Left cardiac atrium (tissue), 4 donors: ENCODE measurements at regions not wholly inside any gene's neighbourhood (a gene's known extent, or its start where the extent isn't known, plus 50 kb on each side); places are given as distances from the start of the nearest gene placed in this dataset.

ENCODE experiments used
- ATAC-seq, 2 donors: fragments of 200-7000 bp; cut with Tn5 transposase; one replicate each; pipeline ENCODE4 v1.9.1; 2020; ENCODE audit warnings: mild to moderate bottlenecking in 2 of 2, moderate library complexity in 2 of 2
- DNase-seq: peaks from one replicate; pipeline ENCODE4 v3.0.0-alpha.2; 2020
- intact Hi-C, 2 donors: fragments of 100-400 bp; cut with DNase I; formaldehyde crosslinking; loops; one replicate each; pipeline versions ENCODE4 v1.14.1 to v1.15.1; 2022 to 2023
- donor health status: DM: no; HTN: yes; CAD: no.
- donor health status: DM: no; HTN: yes; CAD: no; lungs with severe emphysema.
- donor health status: DM: yes; HTN: yes; CAD: no.
- donor health status: Dilated cardiomyopathy.

DNA sequence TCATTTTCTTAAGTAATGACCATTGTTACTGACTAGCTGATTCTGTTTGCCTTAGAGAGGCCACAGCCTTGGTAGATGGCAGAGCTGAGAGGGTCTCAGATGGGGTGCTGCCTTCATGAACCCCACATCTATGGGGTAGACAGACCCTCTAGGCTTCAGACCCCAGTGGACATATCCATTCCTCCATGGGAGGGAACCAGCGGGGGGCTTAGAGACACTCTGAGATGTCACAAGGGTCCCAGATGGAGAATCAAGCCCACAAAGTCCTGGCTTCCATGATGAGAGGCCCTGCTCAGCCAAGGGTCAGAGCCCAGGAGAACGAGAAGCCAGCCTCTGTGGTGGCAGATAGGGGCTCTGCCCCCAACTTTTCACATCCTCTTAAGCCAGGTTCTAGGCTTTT lies 408.6 kb downstream of the TCERG1L start:
- no peak for ATAC-seq
- intact Hi-C loops = no loop called here
- DNase-seq = no peak

DNA sequence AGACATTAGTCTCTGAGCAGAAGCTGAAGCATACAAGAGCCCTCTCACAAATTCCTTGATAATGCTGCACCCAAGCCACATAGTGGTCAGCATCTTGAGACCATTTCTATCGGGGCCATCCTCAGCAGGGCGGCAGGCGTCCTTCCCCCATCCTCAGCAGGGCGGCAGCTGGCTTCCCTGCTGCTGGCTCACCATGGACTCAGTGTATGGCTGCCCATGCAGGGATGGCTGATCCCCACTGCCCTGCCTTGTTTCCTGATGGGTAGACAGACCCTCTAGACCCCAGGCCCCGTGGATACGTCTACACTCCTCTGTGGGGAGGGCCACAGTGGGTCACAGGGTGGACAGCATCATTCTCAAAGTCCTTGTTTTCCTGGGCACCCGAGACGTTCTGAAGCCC lies 406.8 kb downstream of the TCERG1L start:
- ATAC-seq (no peak), DNase-seq (no peak)
- intact Hi-C loops = no loop called here

DNA sequence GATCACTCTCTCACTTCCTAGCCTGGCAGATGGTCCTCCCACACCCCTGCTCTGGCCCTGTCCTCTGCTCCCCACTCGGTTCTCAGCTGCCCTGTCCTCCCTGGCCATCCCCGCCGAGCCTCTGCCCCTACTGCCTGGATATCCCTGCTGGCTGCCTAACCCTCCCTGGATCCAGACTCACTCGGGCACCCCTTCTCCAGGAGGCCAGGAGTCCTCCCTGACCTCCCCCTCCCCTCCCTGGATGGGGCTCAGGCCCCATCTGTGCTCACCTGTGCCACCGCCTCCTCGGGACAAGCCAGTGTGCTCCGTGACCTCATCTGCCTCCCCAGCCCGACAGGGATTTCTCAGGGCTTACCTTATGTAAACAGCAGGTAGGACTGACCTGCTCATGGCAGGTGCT lies 406.1 kb downstream of the TCERG1L start:
- intact Hi-C loops = no loop called here

DNA sequence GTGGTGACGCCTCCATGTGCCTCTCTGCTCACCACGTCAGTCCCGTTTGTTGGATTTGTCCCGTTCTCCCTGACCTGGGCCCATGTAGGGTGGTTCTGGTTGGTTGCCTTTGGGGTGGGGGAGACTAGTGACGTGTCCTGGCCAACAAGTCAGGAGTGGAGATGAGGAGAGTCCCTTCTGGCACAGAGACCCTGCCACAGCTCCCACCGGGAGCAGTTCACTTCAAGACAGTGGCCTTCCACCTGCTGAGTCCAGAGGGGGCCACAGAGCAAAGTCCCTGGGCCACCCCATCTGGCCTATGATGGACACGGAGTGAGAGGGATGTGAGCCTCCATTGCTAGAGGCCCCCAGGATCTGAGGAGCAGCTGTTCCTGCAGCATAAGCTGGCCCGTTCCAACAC lies 405.6 kb downstream of the TCERG1L start:
- no peak for ATAC-seq
- intact Hi-C loops = no loop called here
- no peak for DNase-seq

More for the DNA sequence above, 406.1 kb downstream of the TCERG1L start:
- ATAC-seq (no peak), DNase-seq (no peak)

DNA sequence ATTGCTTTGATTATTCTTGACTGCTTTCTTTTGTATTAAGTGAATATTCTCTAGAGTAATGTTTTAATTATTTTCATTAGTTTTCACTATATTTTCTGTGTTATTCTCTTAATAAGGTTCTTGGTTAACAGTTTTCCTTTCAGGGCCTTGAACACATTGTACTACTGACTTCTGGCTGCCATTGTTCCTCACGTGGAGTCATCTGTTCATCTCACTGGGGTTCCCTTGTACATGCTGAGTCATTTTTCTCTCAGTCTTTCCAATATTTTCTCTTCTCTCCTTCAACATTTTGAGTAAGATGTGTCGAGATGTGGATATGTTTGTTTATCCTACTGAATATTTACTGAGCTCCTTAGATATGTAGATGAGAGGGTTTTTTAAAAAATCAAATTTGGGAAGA lies 400.7 kb downstream of the TCERG1L start:
- no peak for DNase-seq
- intact Hi-C loops = no loop called here
- ATAC-seq = no peak

DNA sequence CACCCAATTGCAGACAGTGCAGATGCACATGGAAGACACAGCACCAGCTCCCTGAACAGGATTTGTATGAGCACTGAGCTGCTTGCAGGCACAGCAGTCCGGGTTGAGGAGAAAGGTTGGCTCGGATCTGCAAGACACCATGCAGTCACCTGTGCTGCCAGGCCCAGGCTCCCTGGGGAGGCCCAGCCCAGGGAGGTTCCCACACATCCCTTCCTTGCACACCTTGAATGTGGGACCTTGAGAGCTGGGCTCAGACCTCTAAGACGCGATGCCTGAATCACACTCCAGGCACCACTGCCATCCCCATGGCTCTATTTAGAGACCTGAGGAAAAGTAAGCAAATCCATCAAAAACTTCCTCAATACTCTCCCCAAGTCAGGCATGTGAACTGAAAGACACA lies 397.7 kb downstream of the TCERG1L start:
- ATAC-seq = no peak
- DNase-seq = no peak
- intact Hi-C loops = no loop called here

DNA sequence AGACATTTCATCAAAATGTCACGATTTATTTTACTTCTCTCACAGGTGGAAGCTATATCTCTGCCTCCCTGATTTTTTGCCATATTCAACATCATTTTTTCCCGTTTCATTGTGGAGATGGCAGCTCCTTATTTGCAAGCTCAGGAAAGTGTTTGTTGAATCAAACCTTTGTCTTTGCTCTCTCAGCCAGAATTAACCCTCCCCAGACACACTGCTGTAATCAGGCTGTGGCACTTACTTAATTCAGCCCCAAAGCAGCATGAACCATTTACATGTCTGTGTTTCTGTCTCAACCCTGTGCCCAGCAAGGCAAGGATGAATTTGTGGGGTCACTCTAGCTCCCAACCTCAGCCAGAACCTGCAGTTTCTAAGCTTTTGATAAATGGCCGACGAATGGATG lies 397.2 kb downstream of the TCERG1L start:
- DNase-seq = no peak
- intact Hi-C loops = no loop called here
- ATAC-seq = no peak

DNA sequence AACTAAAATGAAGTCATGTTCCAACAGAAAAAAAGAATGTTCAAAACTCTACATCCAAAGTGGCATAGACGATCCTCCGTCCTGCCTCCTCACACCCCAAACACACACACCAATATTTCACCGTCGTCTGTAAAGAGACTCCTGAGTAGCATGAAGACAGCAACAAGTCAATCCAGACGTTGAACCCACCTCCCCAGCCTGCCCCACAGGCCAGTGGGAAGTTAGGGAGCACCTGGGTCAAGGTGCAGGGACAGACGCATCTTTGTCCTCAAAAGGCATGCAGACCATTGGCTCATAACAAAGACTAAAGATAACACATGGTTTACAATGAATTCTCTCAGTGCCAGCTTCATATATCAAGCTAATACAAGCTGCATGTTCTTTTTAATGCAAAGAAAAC lies 396.5 kb downstream of the TCERG1L start:
- ATAC-seq = no peak
- intact Hi-C loops = no loop called here

DNA sequence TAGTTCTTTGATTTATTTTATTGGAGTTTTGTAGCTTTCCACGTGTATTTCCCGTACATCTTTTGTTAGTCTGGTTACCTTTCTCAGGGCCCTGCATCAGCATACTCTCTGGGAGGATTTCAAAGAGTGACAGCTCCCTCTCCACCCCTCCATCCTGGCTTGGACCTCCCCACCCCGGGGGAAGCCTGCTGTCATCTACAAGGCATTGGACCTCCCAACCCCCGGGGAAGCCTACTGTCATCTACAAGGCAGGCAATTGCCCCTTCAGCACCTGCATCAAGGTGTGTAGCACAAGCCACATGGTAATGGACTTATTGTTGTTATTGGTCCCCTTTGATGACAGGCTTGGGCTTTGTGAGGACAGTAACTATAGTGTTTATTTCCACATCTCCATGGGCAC lies 390.1 kb downstream of the TCERG1L start:
- DNase-seq (no peak), ATAC-seq (no peak)
- intact Hi-C loops = no loop called here

More for the DNA sequence above, 396.5 kb downstream of the TCERG1L start:
- no peak for DNase-seq

DNA sequence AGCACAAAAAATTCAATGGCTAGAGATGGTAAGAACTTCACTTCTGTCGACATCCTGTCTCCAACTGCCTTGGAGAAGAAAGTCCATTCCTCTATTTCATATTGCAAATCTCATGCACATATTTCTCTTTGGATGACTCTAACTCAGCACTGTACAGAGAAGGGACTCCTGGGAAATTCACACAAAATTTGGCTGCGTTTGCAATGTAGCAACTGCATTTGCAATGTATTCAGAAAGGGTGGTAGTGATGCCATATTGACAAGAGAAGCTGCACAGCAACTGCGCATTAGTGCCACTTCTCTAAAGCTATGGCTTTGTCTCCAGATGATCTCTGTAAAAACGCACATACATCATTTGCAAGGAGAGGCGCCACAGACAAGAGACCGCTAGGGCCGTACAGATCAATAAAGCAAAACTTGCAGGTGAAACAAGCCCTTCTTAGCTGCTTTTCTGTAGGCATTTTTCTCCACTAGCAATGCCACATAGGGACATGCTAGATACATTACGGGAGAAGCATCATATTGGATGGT lies 389.5 kb downstream of the TCERG1L start:
- DNase-seq (no peak), ATAC-seq (no peak)
- intact Hi-C loops = no loop called here

DNA sequence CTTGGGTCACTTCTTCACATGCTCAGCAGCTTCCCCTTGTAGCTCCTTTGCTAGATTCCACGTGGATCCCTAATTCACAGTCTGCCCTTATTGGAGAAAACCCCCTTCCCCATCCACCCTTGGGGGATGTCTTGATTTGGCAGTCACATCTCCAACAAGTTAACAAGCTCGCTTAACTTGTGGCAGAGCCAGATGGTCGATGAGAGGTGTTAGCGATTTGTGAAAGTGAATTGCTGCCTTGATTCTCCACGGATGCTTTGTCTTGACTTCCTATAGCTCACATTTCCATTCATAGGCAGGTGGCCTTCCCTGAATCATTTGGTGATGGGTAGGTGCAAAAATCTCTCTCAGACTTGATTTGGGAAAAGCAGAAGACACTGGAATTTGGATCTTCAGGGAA lies 387.9 kb downstream of the TCERG1L start:
- ATAC-seq (no peak), DNase-seq (no peak)
- intact Hi-C loops = no loop called here

DNA sequence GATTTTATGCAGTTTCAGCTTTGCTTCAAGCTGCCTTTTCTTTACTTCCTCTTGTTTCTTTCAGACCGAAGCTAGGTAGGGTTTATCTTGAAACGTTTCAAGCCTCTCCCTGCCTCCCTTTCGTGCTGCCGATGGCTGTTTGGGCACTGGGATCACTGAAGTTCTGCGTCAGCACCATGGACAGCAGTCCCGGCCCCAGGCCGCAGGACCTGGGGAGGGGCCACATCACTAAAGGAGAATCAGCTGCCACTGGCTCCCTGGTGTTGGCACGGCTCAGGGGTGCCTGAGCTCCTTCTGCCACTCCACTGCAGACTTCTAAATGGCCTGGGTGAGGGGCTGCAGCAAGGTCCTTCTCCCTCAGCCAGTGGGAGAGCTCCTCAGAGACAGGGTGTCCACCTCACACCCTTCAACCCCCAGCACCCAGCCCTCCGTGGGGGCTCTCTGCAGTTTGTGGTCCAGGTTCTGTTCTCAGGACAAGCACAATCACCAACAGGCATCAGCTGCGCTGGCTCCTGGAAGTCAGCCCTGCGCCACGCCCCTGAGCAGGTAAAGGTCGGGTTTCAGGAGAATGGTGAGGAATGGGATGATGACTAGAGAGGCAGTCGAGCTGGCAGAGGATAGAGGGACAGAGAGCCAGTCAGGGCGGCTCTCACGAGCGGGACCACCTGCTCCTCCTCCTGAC lies 387.2 kb downstream of the TCERG1L start:
- DNase-seq (no peak), ATAC-seq (no peak)
- intact Hi-C loops = no loop called here

DNA sequence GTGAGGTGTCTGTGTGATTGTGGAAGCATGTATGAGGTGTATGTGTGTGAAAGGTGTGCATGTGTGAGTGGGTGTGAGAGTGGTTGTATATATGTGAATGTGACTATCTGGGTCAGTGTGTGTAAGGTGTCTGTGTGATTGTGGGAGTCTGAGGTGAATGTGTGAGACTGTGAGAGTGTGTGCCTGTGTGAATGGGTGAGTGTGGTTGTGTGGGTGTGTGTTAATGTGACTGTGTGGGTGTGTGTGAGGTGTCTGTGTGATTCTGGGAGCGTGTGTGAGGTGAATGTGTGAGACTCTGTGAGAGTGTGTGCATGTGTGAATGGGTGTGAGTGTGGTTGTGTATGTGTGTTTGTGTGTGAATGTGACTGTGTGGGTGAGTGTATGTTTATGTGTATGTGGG lies 385.1 kb downstream of the TCERG1L start:
- intact Hi-C loops = no loop called here
- DNase-seq (no peak), ATAC-seq (no peak)

DNA sequence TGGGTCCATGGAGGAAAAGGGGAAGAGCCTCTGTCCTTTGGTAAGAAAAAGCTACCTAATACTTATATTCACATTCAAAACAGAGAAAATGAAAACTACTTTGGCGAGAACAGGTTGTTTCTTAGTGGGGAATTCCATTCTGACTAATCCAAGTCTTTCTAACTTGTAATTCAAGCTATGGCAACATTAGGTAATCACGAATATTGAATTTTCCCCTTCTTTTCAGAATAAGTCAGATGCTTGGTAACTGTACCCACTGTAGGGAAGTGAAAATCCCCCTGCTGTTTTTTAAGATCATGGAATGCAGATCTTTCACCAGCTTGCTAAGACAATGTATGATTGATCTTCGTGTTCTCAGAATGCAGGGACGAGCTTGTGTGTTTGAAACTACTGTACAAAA lies 384.4 kb downstream of the TCERG1L start:
- DNase-seq (no peak), ATAC-seq (no peak)
- intact Hi-C loops = no loop called here

DNA sequence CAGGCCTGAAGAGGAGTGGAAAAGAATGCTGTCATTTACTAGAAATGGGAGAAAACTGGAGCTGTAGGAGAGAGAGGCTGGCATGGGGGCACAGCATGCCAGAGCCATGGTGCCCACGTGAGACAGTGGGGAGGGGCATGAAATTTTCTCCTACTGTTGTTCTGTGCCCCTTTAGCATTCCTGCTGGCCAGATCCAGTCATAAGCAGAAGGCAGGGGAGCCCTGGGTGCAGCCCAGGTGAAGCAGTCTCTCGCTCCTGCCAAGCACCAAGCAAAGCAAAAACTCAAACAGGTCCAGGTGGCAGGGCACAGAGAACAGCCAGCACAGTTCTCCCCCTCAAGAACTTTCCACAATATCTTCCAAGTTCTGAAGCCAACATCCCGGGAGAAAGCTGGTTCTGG lies 383.2 kb downstream of the TCERG1L start:
- ATAC-seq = no peak
- intact Hi-C loops = no loop called here
- DNase-seq = no peak

DNA sequence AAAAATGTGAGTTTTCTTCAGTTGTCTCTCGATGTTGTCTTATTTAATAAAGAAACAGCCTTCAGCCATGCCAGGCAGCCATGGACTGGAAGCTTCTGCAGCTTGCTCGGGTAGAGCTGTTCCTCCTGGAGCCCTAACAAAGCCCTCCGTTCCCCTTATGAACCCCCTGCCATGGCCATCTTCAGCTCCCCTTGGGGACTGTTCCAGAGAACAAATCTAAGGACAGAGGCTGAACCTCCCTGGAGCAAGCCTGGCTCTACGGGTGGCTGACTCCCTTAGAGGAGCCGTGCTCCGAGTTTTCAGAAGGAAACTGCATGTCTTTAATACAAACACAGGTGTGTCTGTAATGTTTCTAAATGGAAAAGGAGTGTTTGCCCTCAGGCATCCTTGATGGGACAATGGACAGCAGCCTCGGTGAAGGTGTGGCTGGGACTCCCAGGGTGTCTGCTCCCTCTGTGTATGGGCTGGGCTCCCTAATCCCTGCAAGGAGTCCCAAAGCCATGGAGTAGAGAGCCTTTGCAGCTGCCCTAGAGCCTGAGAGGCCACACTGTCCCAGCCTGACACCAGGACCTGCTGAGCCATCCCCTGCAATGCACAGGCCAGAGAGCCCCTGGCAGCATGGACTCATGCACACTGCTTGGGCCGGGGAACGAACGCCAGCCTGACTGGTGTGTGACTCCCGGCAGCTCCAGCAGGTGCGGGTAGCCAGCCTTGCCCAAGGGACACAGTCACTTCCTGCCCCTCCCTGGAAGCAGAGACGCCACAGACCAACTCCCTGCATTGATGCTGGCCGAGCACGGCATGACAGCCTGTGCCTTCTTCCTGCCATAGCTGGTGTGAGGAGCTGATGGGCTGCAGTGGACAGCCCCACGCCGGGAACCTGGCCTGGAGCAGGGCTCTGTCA lies 381.8 kb downstream of the TCERG1L start:
- intact Hi-C loops = no loop called here
- no peak for ATAC-seq

DNA sequence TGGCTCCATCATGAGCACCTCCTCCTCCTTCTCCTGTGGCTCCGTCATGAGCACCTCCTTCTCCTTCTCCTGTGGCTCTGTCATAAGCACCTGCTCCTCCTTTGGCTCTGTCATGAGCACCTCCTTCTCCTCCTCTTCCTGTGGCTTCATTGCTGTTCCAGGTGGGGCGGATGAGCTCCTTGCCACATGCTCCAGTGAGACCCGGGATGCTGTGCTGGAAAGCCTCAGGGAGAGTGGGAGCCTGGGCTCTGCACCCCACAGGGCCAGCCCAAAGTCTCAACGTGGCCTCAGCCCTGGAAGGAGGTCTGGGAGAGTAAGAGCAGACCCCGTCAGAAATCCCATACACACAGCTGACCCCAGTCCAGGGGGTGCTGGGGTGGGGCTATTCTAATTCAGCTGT lies 380.7 kb downstream of the TCERG1L start:
- no peak for ATAC-seq
- intact Hi-C loops = no loop called here
- DNase-seq = no peak

More for the DNA sequence above, 381.8 kb downstream of the TCERG1L start:
- DNase-seq = no peak

DNA sequence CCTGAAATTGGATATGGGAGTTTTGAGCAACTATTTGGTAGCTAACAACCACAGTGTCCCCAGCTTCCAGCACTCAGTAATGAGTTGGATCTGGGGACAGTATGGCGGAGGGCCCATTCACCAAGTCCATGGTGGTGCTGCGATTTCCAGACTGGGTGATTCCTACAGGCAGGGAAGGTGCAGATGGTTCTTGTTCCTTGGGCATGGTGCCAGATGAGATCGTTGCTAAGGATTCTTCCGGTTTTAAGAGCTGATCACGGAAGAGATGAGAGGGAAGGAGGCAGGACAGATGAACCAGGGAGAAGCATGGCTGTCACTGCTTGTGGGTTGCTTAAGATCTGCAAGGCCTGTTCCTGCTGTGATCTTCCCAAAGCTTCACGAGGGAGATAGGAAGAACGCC lies 380.3 kb downstream of the TCERG1L start:
- ATAC-seq (no peak), DNase-seq (no peak)
- intact Hi-C loops = no loop called here

DNA sequence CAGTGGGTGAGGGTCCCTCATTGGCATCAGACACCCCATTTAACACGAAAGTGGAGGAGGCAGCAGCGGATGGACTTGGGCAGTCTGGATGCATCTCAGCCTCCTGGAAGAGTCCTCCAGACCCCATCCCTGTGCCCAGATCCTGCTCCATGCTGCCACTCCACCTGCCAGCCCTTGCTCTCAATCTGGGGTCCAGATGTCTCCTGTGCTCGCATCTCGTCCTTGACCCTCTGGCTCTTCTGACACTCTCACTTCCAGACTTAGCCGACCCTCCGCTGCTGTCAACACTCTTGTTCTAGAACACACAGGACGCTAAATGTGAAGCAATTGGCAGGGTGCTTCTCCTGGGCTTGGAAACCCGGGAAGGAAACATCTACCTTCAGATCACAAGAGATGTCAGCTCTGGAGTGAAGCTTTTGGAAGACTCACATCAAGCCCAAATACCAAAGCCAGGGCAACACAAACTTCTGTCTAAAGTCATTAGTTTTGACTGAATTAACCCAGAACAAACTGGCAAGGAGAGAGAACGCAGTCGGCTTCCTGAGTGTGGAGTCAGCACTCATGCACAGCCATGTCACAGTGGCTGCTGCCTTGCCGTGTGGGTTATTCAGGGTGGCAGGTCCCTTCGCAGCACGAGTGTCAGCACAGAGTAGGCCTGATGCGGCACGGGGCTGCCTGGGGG lies 379.1 kb downstream of the TCERG1L start:
- DNase-seq (no peak), ATAC-seq (no peak)
- intact Hi-C loops = no loop called here

DNA sequence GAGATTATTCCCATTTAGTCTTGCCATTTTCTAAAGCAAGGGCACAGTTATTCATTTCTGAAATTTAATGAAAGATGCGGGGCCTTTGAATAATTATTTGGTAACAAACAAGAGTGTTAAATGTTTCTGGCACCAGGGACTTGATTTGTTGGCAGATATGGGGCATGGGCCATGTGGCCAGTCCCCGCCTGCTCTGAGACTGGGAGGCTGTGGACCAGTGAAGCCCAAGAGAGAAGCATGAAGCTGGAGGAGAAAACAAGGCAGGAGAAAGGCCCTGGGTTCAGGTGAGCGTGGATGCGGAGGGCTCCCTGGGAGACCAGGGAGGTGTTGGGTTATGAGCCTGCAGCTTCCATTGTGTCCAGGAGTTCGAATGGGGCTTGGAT lies 378.5 kb downstream of the TCERG1L start:
- intact Hi-C loops = no loop called here
- no peak for DNase-seq
- ATAC-seq = no peak
